Ascending aorta (tissue), 2 donors: ENCODE measurements at regions not wholly inside any gene's neighbourhood (a gene's known extent, or its start where the extent isn't known, plus 50 kb on each side); places are given as distances from the start of the nearest gene placed in this dataset.

Experiments
- DNase-seq, 2 donors: peaks; one replicate each; pipeline ENCODE4 v3.0.0-alpha.2; 2019; ENCODE audit warnings: low spot score in 2 of 2
- H3K27ac ChIP-seq, 2 donors: fragments of 200-600 bp; sonication (generic); one replicate each; pipeline ENCODE4 v1.5.1; 2016 to 2017; ENCODE audit warnings: mild to moderate bottlenecking in 1 of 2
- H3K27me3 ChIP-seq: fragments of 200-600 bp; sonication (generic); one replicate; pipeline ENCODE4 v1.5.1; 2017
- H3K36me3 ChIP-seq, 2 donors: fragments of 200-600 bp; sonication (generic); one replicate each; pipeline ENCODE4 v1.5.1; 2016
- H3K4me1 ChIP-seq, 2 donors: fragments of 200-600 bp; sonication (generic); one replicate each; pipeline ENCODE4 v1.5.1; 2016 to 2017; ENCODE audit warnings: mild to moderate bottlenecking in 1 of 2
- H3K4me3 ChIP-seq, 2 donors: fragments of 200-600 bp; sonication (generic); one replicate each; pipeline ENCODE4 v1.5.1; 2016 to 2017; ENCODE audit warnings: mild to moderate bottlenecking in 1 of 2
- H3K9me3 ChIP-seq, 2 donors: fragments of 200-600 bp; sonication (generic); one replicate each; pipeline ENCODE4 v1.5.1; 2016
- CTCF ChIP-seq, 3 experiments: fragments of 200-600 bp in 2 of 3; fragments of 450-650 bp in 1 of 3; sonication (generic) in 2 of 3; IDR thresholded peaks; one replicate each; pipeline ENCODE4 v1.5.1; 2016 to 2019; ENCODE audit warnings: antibody characterized with exemption in 3 of 3, mild to moderate bottlenecking in 1 of 3, moderate library complexity in 1 of 3
- intact Hi-C: fragments of 100-400 bp; cut with DNase I; formaldehyde crosslinking; loops from one replicate; pipeline ENCODE4 v1.15.1; 2023

GRCh38 chr11:109806205-109806604 lies 287.0 kb upstream of the ZC3H12C start:
- no peak for TF ChIP-seq CTCF (IDR thresholded peaks at IDR 0.05)
- H3K9me3 ChIP-seq: no peaks in the 10 kb centered on the region
- intact Hi-C loops: no loop called here

GRCh38 chr11:109808569-109808968 lies 284.6 kb upstream of the ZC3H12C start:
- Histone ChIP-seq H3K27ac (no peak overlapping the region), H3K27me3 (no peaks in the 10 kb centered on the region), H3K4me1 (no peaks in the 10 kb centered on the region), H3K4me3 (no peak overlapping the region), H3K9me3 (no peaks in the 10 kb centered on the region), H3K36me3 (no peaks in the 10 kb centered on the region)
- TF ChIP-seq CTCF (IDR thresholded peaks at IDR 0.05): no peak
- intact Hi-C loops: no loop called here
- no peak for DNase-seq

More at GRCh38 chr11:109806205-109806604, 287.0 kb upstream of the ZC3H12C start:
- Histone ChIP-seq H3K4me1 (no peaks in the 10 kb centered on the region), H3K36me3 (no peaks in the 10 kb centered on the region), H3K27ac (no peak overlapping the region), H3K4me3 (no peak overlapping the region), H3K27me3 (no peaks in the 10 kb centered on the region)
- no peak for DNase-seq

GRCh38 chr11:109814824-109815223 lies 278.4 kb upstream of the ZC3H12C start:
- intact Hi-C loops: no loop called here
- Histone ChIP-seq H3K4me3 (no peak overlapping the region), H3K27me3 (no peaks in the 10 kb centered on the region), H3K27ac (no peak overlapping the region), H3K4me1 (no peaks in the 10 kb centered on the region), H3K36me3 (no peaks in the 10 kb centered on the region), H3K9me3 (no peaks in the 10 kb centered on the region)
- no peak for DNase-seq
- no peak for TF ChIP-seq CTCF (IDR thresholded peaks at IDR 0.05)

GRCh38 chr11:109815500-109816150 lies 277.6 kb upstream of the ZC3H12C start:
- no peaks in the 10 kb centered on the region for H3K36me3 ChIP-seq
- no peaks in the 10 kb centered on the region for H3K4me1 ChIP-seq
- H3K27me3 ChIP-seq: no peaks in the 10 kb centered on the region
- TF ChIP-seq CTCF (IDR thresholded peaks at IDR 0.05): no peak
- intact Hi-C loops: no loop called here
- no peaks in the 10 kb centered on the region for H3K9me3 ChIP-seq
- no peak overlapping the region for H3K27ac ChIP-seq
- H3K4me3 ChIP-seq: no peak overlapping the region
- DNase-seq: no peak

GRCh38 chr11:109818290-109818689 lies 274.9 kb upstream of the ZC3H12C start:
- no peaks in the 10 kb centered on the region for H3K4me1 ChIP-seq
- no peak overlapping the region for H3K27ac ChIP-seq
- no peaks in the 10 kb centered on the region for H3K36me3 ChIP-seq
- no peaks in the 10 kb centered on the region for H3K9me3 ChIP-seq
- TF ChIP-seq CTCF (IDR thresholded peaks at IDR 0.05): no peak
- no peaks in the 10 kb centered on the region for H3K27me3 ChIP-seq
- no peak for DNase-seq
- intact Hi-C loops: no loop called here
- H3K4me3 ChIP-seq: no peak overlapping the region

- intact Hi-C loops: no loop called here
- Histone ChIP-seq H3K27me3 (no peaks in the 10 kb centered on the region), H3K9me3 (no peaks in the 10 kb centered on the region), H3K27ac (no peak overlapping the region), H3K4me1 (no peaks in the 10 kb centered on the region), H3K36me3 (no peaks in the 10 kb centered on the region), H3K4me3 (no peak overlapping the region)
- TF ChIP-seq CTCF (IDR thresholded peaks at IDR 0.05): no peak
- DNase-seq: no peak
Observed at GRCh38 chr11:109819410-109819809, 273.8 kb upstream of the ZC3H12C start.
